ENCODE measurements at regions not wholly inside any gene's neighbourhood (a gene's known extent, or its start where the extent isn't known, plus 50 kb on each side); places are given as distances from the start of the nearest gene placed in this dataset.

- DNase-seq (ENCODE audit: insufficient read length, low spot score, missing footprints): no peak
- H3K79me2 ChIP-seq (ENCODE audit: insufficient read depth, low read length): no peaks in the 10 kb centered on the region
- no peak overlapping the region for H3K4me3 ChIP-seq (ENCODE audit: insufficient read depth, low read length)
- H3K4me1 ChIP-seq (ENCODE audit: insufficient read depth, low read length): peaks cover 14% of the 10 kb centered on the region
- no peak for TF ChIP-seq CTCF (IDR thresholded peaks at IDR 0.05; ENCODE audit: extremely low read depth, low read depth, low read length)
- H3K27ac ChIP-seq (ENCODE audit: low read depth, low read length): no peak overlapping the region
- no peaks in the 10 kb centered on the region for H4K20me1 ChIP-seq (ENCODE audit: insufficient read depth, low read length)
- no peaks in the 10 kb centered on the region for H3K36me3 ChIP-seq (ENCODE audit: insufficient read depth, low read length)
- H3K27me3 ChIP-seq (ENCODE audit: insufficient read depth, low read length): no peaks in the 10 kb centered on the region
- H3K9me3 ChIP-seq (ENCODE audit: low read depth, low read length): no peaks in the 10 kb centered on the region
- H3K4me2 ChIP-seq (ENCODE audit: insufficient read depth, low read length): no peak overlapping the region
- H2AFZ ChIP-seq (ENCODE audit: low read length): no peak overlapping the region
These were observed 216.0 kb upstream of the EEA1 start for GRCh38 chr12:93145086-93145485.

GRCh38 chr12:93146263-93146939 is 217.3 kb upstream of the EEA1 start:
- Histone ChIP-seq H3K4me1 (ENCODE audit: insufficient read depth, low read length) (peaks cover 14% of the 10 kb centered on the region), H3K9me3 (ENCODE audit: low read depth, low read length) (no peaks in the 10 kb centered on the region), H3K4me2 (ENCODE audit: insufficient read depth, low read length) (no peak overlapping the region), H3K27me3 (ENCODE audit: insufficient read depth, low read length) (no peaks in the 10 kb centered on the region), H3K36me3 (ENCODE audit: insufficient read depth, low read length) (no peaks in the 10 kb centered on the region), H3K27ac (ENCODE audit: low read depth, low read length) (no peak overlapping the region), H2AFZ (ENCODE audit: low read length) (no peak overlapping the region), H3K4me3 (ENCODE audit: insufficient read depth, low read length) (no peak overlapping the region), H3K79me2 (ENCODE audit: insufficient read depth, low read length) (no peaks in the 10 kb centered on the region), H4K20me1 (ENCODE audit: insufficient read depth, low read length) (no peaks in the 10 kb centered on the region)
- DNase-seq (ENCODE audit: insufficient read length, low spot score, missing footprints): no peak
- TF ChIP-seq CTCF (IDR thresholded peaks at IDR 0.05; ENCODE audit: extremely low read depth, low read depth, low read length): no peak

GRCh38 chr12:93146970-93147369 is 217.9 kb upstream of the EEA1 start:
- Histone ChIP-seq H3K9me3 (ENCODE audit: low read depth, low read length) (no peaks in the 10 kb centered on the region), H3K4me1 (ENCODE audit: insufficient read depth, low read length) (peaks cover 14% of the 10 kb centered on the region), H4K20me1 (ENCODE audit: insufficient read depth, low read length) (no peaks in the 10 kb centered on the region), H3K4me3 (ENCODE audit: insufficient read depth, low read length) (no peak overlapping the region), H3K27ac (ENCODE audit: low read depth, low read length) (no peak overlapping the region), H2AFZ (ENCODE audit: low read length) (no peak overlapping the region), H3K36me3 (ENCODE audit: insufficient read depth, low read length) (no peaks in the 10 kb centered on the region), H3K4me2 (ENCODE audit: insufficient read depth, low read length) (no peak overlapping the region), H3K79me2 (ENCODE audit: insufficient read depth, low read length) (no peaks in the 10 kb centered on the region), H3K27me3 (ENCODE audit: insufficient read depth, low read length) (no peaks in the 10 kb centered on the region)
- no peak for DNase-seq (ENCODE audit: insufficient read length, low spot score, missing footprints)
- TF ChIP-seq CTCF (IDR thresholded peaks at IDR 0.05; ENCODE audit: extremely low read depth, low read depth, low read length): no peak

- H3K36me3 ChIP-seq (ENCODE audit: insufficient read depth, low read length): no peaks in the 10 kb centered on the region
- no peaks in the 10 kb centered on the region for H3K27me3 ChIP-seq (ENCODE audit: insufficient read depth, low read length)
- no peak overlapping the region for H3K27ac ChIP-seq (ENCODE audit: low read depth, low read length)
- no peaks in the 10 kb centered on the region for H3K79me2 ChIP-seq (ENCODE audit: insufficient read depth, low read length)
- H3K4me3 ChIP-seq (ENCODE audit: insufficient read depth, low read length): no peak overlapping the region
- H3K4me2 ChIP-seq (ENCODE audit: insufficient read depth, low read length): no peak overlapping the region
- no peak overlapping the region for H2AFZ ChIP-seq (ENCODE audit: low read length)
- no peak for TF ChIP-seq CTCF (IDR thresholded peaks at IDR 0.05; ENCODE audit: extremely low read depth, low read depth, low read length)
- no peak for DNase-seq (ENCODE audit: insufficient read length, low spot score, missing footprints)
- no peaks in the 10 kb centered on the region for H4K20me1 ChIP-seq (ENCODE audit: insufficient read depth, low read length)
- H3K4me1 ChIP-seq (ENCODE audit: insufficient read depth, low read length): peaks cover 14% of the 10 kb centered on the region
- H3K9me3 ChIP-seq (ENCODE audit: low read depth, low read length): no peaks in the 10 kb centered on the region
These were observed 219.3 kb upstream of the EEA1 start for GRCh38 chr12:93148412-93148811.

Data from osteoblast (primary cell).